ENCODE measurements at regions not wholly inside any gene's neighbourhood (a gene's known extent, or its start where the extent isn't known, plus 50 kb on each side); places are given as distances from the start of the nearest gene placed in this dataset.

DNA sequence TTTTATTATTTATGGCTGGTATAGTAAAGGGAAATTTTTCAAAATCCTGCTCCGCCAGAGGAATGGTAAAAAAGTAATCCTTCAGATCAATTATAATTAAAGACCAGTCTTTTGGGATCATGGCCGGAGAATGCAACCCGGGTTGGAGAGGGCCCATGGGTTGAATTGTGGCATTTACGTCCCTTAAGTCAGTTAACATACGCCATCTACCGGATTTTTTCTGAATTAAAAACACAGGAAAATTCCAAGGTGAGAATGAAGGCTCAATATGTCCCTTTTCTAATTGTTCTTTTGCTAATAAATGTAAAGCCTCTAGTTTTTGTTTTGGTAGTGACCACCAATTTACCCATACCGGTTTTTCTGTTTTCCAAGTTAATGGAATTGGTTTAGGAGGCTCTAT lies 602.8 kb downstream of the ALG10 start:
- Histone ChIP-seq H3K9me3 (peaks cover 29% of the 10 kb centered on the region), H3K4me3 (no peak overlapping the region), H3K27me3 (no peaks in the 10 kb centered on the region), H3K36me3 (no peaks in the 10 kb centered on the region), H3K27ac (no peak overlapping the region), H3K4me1 (no peaks in the 10 kb centered on the region)
- no peak for DNase-seq (ENCODE audit: low spot score in 2 of 2)
- no peak for TF ChIP-seq EP300 (IDR thresholded peaks at IDR 0.05)
- no peak for TF ChIP-seq POLR2AphosphoS5 (IDR thresholded peaks at IDR 0.05)
- TF ChIP-seq POLR2A (IDR thresholded peaks at IDR 0.05) = no peak
- TF ChIP-seq, protein P1, sequence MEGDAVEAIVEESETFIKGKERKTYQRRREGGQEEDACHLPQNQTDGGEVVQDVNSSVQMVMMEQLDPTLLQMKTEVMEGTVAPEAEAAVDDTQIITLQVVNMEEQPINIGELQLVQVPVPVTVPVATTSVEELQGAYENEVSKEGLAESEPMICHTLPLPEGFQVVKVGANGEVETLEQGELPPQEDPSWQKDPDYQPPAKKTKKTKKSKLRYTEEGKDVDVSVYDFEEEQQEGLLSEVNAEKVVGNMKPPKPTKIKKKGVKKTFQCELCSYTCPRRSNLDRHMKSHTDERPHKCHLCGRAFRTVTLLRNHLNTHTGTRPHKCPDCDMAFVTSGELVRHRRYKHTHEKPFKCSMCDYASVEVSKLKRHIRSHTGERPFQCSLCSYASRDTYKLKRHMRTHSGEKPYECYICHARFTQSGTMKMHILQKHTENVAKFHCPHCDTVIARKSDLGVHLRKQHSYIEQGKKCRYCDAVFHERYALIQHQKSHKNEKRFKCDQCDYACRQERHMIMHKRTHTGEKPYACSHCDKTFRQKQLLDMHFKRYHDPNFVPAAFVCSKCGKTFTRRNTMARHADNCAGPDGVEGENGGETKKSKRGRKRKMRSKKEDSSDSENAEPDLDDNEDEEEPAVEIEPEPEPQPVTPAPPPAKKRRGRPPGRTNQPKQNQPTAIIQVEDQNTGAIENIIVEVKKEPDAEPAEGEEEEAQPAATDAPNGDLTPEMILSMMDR (IDR thresholded peaks at IDR 0.05) = no peak
- WGBS = 41% methylated on average over 7 of the region's 7 CpGs

DNA sequence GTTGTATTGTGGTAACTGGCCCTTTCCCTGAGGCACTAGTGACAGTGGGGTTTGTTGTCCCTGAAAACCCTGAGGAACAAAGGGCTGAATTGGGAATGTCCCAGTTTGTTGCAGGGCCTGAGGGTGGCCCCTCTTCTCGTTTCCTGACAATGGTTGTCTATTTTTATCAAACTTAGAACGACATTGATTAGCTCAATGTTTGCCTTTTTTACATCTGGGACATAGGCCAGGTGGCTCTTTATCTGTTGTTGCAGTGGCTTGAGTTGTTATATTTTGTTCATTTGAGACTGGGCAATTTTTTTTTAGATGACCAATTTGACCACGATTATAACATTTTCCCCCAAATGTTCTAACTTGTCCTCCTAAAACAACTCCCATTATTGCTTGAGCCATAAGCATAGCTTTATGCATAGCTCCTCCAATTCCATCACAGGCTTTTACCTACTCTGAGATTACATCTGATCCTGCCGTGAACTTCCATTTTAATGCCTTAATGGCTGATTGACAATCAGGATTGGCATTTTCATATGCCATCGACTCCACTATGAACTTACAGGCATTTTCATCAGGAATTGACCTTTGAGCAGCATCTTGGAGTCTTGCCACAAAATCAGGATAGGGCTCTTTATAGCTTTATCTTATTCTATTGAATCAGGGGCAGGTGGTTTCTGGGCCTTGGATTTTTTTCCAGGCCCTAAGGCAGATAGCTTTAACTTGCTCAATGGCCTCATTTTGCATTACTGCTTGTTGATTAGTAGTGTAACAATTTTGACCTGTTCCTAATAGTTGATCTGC lies 604.3 kb downstream of the ALG10 start:
- Histone ChIP-seq H3K36me3 (no peaks in the 10 kb centered on the region), H3K27me3 (no peaks in the 10 kb centered on the region), H3K4me1 (no peaks in the 10 kb centered on the region), H3K4me3 (no peak overlapping the region), H3K9me3 (peaks cover 19% of the 10 kb centered on the region), H3K27ac (no peak overlapping the region)
- 70% methylated on average over 5 of the region's 5 CpGs for WGBS
- TF ChIP-seq POLR2A (IDR thresholded peaks at IDR 0.05) = no peak
- no peak for TF ChIP-seq POLR2AphosphoS5 (IDR thresholded peaks at IDR 0.05)
- TF ChIP-seq EP300 (IDR thresholded peaks at IDR 0.05) = no peak
- TF ChIP-seq, protein P1 (IDR thresholded peaks at IDR 0.05) = no peak
- no peak for DNase-seq (ENCODE audit: low spot score in 2 of 2)

Measured in suprapubic skin (tissue), 4 donors.